H9 (cell line): ENCODE measurements at regions not wholly inside any gene's neighbourhood (a gene's known extent, or its start where the extent isn't known, plus 50 kb on each side); places are given as distances from the start of the nearest gene placed in this dataset.

Source experiments
- DNase-seq: peaks from one replicate; pipeline ENCODE4 v3.0.0-alpha.2; 2017
- H2AFZ ChIP-seq: one replicate; pipeline ENCODE4 v1.6.1; 2013; ENCODE audit warnings: mild to moderate bottlenecking, low read length, control low read depth, moderate library complexity
- H2AK5ac ChIP-seq: 2 replicates; pipeline ENCODE4 v1.6.1; 2013; ENCODE audit warnings: low read length, control low read depth, mixed read lengths; ENCODE audit not compliant: insufficient read length
- H2BK120ac ChIP-seq: one replicate; pipeline ENCODE4 v1.6.1; 2013; ENCODE audit warnings: low read depth, mild to moderate bottlenecking, low read length, control low read depth, inconsistent platforms; ENCODE audit not compliant: poor library complexity, severe bottlenecking
- H2BK12ac ChIP-seq: 2 replicates; pipeline ENCODE4 v1.6.1; 2013; ENCODE audit warnings: low read length, control low read depth, mixed read lengths, low read depth; ENCODE audit not compliant: insufficient read length
- H2BK15ac ChIP-seq: 2 replicates; pipeline ENCODE4 v1.6.1; 2013; ENCODE audit warnings: low read depth, low read length, control low read depth
- H2BK20ac ChIP-seq: one replicate; pipeline ENCODE4 v1.6.1; 2013; ENCODE audit warnings: low read depth, mild to moderate bottlenecking, low read length, control low read depth, inconsistent platforms; ENCODE audit not compliant: poor library complexity, severe bottlenecking
- H2BK5ac ChIP-seq: 2 replicates; pipeline ENCODE4 v1.6.1; 2013; ENCODE audit warnings: low read length, control low read depth, mixed read lengths; ENCODE audit not compliant: insufficient read length
- H3K14ac ChIP-seq: 2 replicates; pipeline ENCODE4 v1.6.1; 2013; ENCODE audit warnings: low read length, control low read depth; ENCODE audit not compliant: insufficient read depth
- H3K18ac ChIP-seq: 2 replicates; pipeline ENCODE4 v1.6.1; 2013; ENCODE audit warnings: low read depth, mild to moderate bottlenecking, mixed read lengths, low read length, control low read depth; ENCODE audit not compliant: insufficient read length
- H3K23ac ChIP-seq: 2 replicates; pipeline ENCODE4 v1.6.1; 2013; ENCODE audit warnings: low read length, control low read depth, mixed read lengths, low read depth; ENCODE audit not compliant: insufficient read length
- H3K23me2 ChIP-seq: 2 replicates; pipeline ENCODE4 v1.6.1; 2013; ENCODE audit warnings: low read depth, mild to moderate bottlenecking, mixed read lengths, low read length, control low read depth; ENCODE audit not compliant: insufficient read length, poor library complexity, severe bottlenecking
- H3K27ac ChIP-seq: 2 replicates; pipeline ENCODE4 v1.5.1; 2013; ENCODE audit warnings: low read length, control low read depth, mixed read lengths, low read depth; ENCODE audit not compliant: insufficient read length
- H3K27me3 ChIP-seq: 2 replicates; pipeline ENCODE4 v1.6.1; 2013; ENCODE audit warnings: low read length, control low read depth, inconsistent platforms; ENCODE audit not compliant: insufficient read depth
- H3K4ac ChIP-seq: 2 replicates; pipeline ENCODE4 v1.6.1; 2013; ENCODE audit warnings: low read depth, mild to moderate bottlenecking, control low read depth, inconsistent platforms, low read length, moderate library complexity
- H3K4me1 ChIP-seq: 2 replicates; pipeline ENCODE4 v1.6.1; 2013; ENCODE audit warnings: low read length, control low read depth, inconsistent platforms; ENCODE audit not compliant: insufficient read depth
- H3K4me2 ChIP-seq: 2 replicates; pipeline ENCODE4 v1.6.1; 2013; ENCODE audit warnings: low read length, control low read depth, mixed read lengths; ENCODE audit not compliant: insufficient read length, insufficient read depth
- H3K56ac ChIP-seq: 2 replicates; pipeline ENCODE4 v1.6.1; 2013; ENCODE audit warnings: low read depth, mild to moderate bottlenecking, mixed read lengths, low read length, control low read depth; ENCODE audit not compliant: insufficient read length
- H3K79me1 ChIP-seq: 2 replicates; pipeline ENCODE4 v1.6.1; 2013; ENCODE audit warnings: low read depth, mild to moderate bottlenecking, moderate library complexity, low read length, control low read depth, inconsistent platforms; ENCODE audit not compliant: insufficient read depth, poor library complexity, severe bottlenecking
- H3K79me2 ChIP-seq: 2 replicates; pipeline ENCODE4 v1.6.1; 2013; ENCODE audit warnings: low read length, control low read depth, inconsistent platforms; ENCODE audit not compliant: insufficient read depth
- H3K9ac ChIP-seq: 2 replicates; pipeline ENCODE4 v1.6.1; 2013; ENCODE audit warnings: low read length, control low read depth, mixed read lengths; ENCODE audit not compliant: insufficient read length; ENCODE audit errors: extremely low read depth
- H3K9me3 ChIP-seq: one replicate; pipeline ENCODE4 v1.6.1; 2013; ENCODE audit warnings: low read depth, low read length, inconsistent platforms; ENCODE audit not compliant: control insufficient read depth
- H3T11ph ChIP-seq: one replicate; pipeline ENCODE4 v1.6.1; 2013; ENCODE audit warnings: mild to moderate bottlenecking, low read length, control low read depth, inconsistent platforms
- H4K20me1 ChIP-seq: one replicate; pipeline ENCODE4 v1.6.1; 2013; ENCODE audit not compliant: control insufficient read depth, insufficient read length, insufficient read depth
- H4K5ac ChIP-seq: 2 replicates; pipeline ENCODE4 v1.6.1; 2013; ENCODE audit warnings: low read depth, mild to moderate bottlenecking, mixed read lengths, low read length, control low read depth; ENCODE audit not compliant: insufficient read length
- H4K8ac ChIP-seq: replicated peaks from 2 replicates; pipeline ENCODE4 v1.6.1; 2013; ENCODE audit warnings: low read length, control low read depth, mixed read lengths, low read depth; ENCODE audit not compliant: insufficient read length
- H4K91ac ChIP-seq: 2 replicates; pipeline ENCODE4 v1.6.1; 2013; ENCODE audit warnings: low read depth, mild to moderate bottlenecking, moderate library complexity, mixed read lengths, low read length, control low read depth; ENCODE audit not compliant: insufficient read length
- H3K27ac Mint-ChIP-seq, 3 experiments: 2 replicates in 2 of 3; 3 replicates in 1 of 3; pipeline ENCODE4 v1.8.0; 2020 to 2021; ENCODE audit warnings: mixed read lengths in 3 of 3, mild to moderate bottlenecking in 1 of 3, moderate library complexity in 1 of 3
- H3K27me3 Mint-ChIP-seq: 2 replicates; pipeline ENCODE4 v1.8.0; 2021; ENCODE audit warnings: low read depth, mild to moderate bottlenecking, moderate library complexity, mixed read lengths
- H3K36me3 Mint-ChIP-seq, 3 experiments: 2 replicates in 2 of 3; 3 replicates in 1 of 3; pipeline ENCODE4 v1.8.0; 2020 to 2021; ENCODE audit warnings: low read depth in 3 of 3, mixed read lengths in 3 of 3; ENCODE audit not compliant: insufficient read depth in 1 of 3
- H3K4me1 Mint-ChIP-seq, 2 experiments: 2 replicates each; pipeline ENCODE4 v1.8.0; 2020; ENCODE audit warnings: mixed read lengths in 2 of 2
- H3K4me3 Mint-ChIP-seq, 2 experiments: 2 replicates in 1 of 2; 3 replicates in 1 of 2; pipeline ENCODE4 v1.8.0; 2020 to 2021; ENCODE audit warnings: mild to moderate bottlenecking in 2 of 2, mixed read lengths in 2 of 2, moderate library complexity in 1 of 2
- H3K9me3 Mint-ChIP-seq, 2 experiments: 2 replicates in 1 of 2; 3 replicates in 1 of 2; pipeline ENCODE4 v1.8.0; 2020; ENCODE audit warnings: mild to moderate bottlenecking in 2 of 2, mixed read lengths in 2 of 2, moderate library complexity in 1 of 2
- WGBS: extraction: QIAGEN DNeasy Blood & Tissue Kit; methylation state at CpG from one replicate; pipeline ENCODE4 v1.1.7; 2013; ENCODE audit warnings: missing lambda C conversion rate, low lambda C conversion rate, mixed read lengths; ENCODE audit not compliant: insufficient read length; ENCODE audit errors: extremely low coverage; 5-methylcytosine and 5-hydroxymethylcytosine counted together
- TF ChIP-seq, protein P1 (sequence below): fragments of 200-600 bp; sonication (generic); conservative IDR thresholded peaks from 3 replicates; pipeline ENCODE4 v1.8.0; 2021; ENCODE audit warnings: antibody characterized with exemption, mild to moderate bottlenecking

GRCh38 chr10:44651834-44652233, 259.3 kb upstream of the TMEM72 start:
- H3K9me3 ChIP-seq: no peaks in the 10 kb centered on the region
- H2BK20ac ChIP-seq: no peak overlapping the region
- TF ChIP-seq, protein P1, sequence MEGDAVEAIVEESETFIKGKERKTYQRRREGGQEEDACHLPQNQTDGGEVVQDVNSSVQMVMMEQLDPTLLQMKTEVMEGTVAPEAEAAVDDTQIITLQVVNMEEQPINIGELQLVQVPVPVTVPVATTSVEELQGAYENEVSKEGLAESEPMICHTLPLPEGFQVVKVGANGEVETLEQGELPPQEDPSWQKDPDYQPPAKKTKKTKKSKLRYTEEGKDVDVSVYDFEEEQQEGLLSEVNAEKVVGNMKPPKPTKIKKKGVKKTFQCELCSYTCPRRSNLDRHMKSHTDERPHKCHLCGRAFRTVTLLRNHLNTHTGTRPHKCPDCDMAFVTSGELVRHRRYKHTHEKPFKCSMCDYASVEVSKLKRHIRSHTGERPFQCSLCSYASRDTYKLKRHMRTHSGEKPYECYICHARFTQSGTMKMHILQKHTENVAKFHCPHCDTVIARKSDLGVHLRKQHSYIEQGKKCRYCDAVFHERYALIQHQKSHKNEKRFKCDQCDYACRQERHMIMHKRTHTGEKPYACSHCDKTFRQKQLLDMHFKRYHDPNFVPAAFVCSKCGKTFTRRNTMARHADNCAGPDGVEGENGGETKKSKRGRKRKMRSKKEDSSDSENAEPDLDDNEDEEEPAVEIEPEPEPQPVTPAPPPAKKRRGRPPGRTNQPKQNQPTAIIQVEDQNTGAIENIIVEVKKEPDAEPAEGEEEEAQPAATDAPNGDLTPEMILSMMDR: no peak
- H4K91ac ChIP-seq: no peak overlapping the region
- H3K23ac ChIP-seq: no peak overlapping the region
- no peaks in the 10 kb centered on the region for H3K4me1 ChIP-seq
- no peak overlapping the region for H4K5ac ChIP-seq
- H3K4ac ChIP-seq: no peak overlapping the region
- no peak overlapping the region for H3K14ac ChIP-seq
- H3K56ac ChIP-seq: no peak overlapping the region
- H2BK12ac ChIP-seq: no peak overlapping the region
- H2BK5ac ChIP-seq: no peak overlapping the region
- no peaks in the 10 kb centered on the region for H3K79me2 ChIP-seq
- no peaks in the 10 kb centered on the region for H4K20me1 ChIP-seq
- H3K18ac ChIP-seq: no peak overlapping the region
- H3K4me2 ChIP-seq: no peak overlapping the region
- no peak overlapping the region; a peak in 1 of 7 replicates for H3K27ac Mint-ChIP-seq
- H3K27ac ChIP-seq: no peak overlapping the region
- DNase-seq: no peak
- H2AK5ac ChIP-seq: no peak overlapping the region
- H3K4me3 Mint-ChIP-seq: no peak overlapping the region
- no peak overlapping the region for H3K9ac ChIP-seq
- peaks cover 4% of the 10 kb centered on the region; the same call in 1 of the 2 replicates for H3K27me3 Mint-ChIP-seq
- no peak overlapping the region for H2BK15ac ChIP-seq
- no peaks in the 10 kb centered on the region for H3K9me3 Mint-ChIP-seq
- H2AFZ ChIP-seq: no peak overlapping the region
- no CpG with 5 or more reads among the region's 4 CpGs for WGBS
- H4K8ac ChIP-seq: no peak overlapping the region
- H3K27me3 ChIP-seq: no peaks in the 10 kb centered on the region
- H2BK120ac ChIP-seq: no peak overlapping the region
- no peaks in the 10 kb centered on the region for H3K4me1 Mint-ChIP-seq
- no peak overlapping the region for H3T11ph ChIP-seq
- no peaks in the 10 kb centered on the region for H3K79me1 ChIP-seq
- H3K23me2 ChIP-seq: no peaks in the 10 kb centered on the region
- no peaks in the 10 kb centered on the region for H3K36me3 Mint-ChIP-seq
